ENCODE measurements at regions not wholly inside any gene's neighbourhood (a gene's known extent, or its start where the extent isn't known, plus 50 kb on each side); places are given as distances from the start of the nearest gene placed in this dataset.

DNA sequence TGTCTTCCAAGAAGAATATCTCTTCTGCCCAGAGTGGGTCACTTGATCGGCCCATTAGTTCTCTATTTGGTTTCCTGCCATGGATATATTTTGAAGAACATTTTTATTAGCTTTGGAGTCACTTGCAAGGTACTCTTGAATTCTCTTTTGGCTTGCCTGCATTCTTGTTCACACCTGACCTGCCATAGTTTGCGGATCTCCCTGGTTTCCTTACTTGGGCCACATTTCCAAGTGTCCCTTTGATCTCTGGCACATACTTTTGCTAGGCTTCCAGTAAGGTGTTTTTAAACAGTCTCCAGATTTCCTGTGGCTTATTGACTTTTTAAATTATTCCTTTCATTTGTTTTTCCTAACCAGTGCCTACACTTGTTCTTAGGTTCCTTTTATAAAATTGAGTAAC, 488.5 kb upstream of the MDFIC2 start:
- DNase-seq (ENCODE audit: low spot score), result no peak

DNA sequence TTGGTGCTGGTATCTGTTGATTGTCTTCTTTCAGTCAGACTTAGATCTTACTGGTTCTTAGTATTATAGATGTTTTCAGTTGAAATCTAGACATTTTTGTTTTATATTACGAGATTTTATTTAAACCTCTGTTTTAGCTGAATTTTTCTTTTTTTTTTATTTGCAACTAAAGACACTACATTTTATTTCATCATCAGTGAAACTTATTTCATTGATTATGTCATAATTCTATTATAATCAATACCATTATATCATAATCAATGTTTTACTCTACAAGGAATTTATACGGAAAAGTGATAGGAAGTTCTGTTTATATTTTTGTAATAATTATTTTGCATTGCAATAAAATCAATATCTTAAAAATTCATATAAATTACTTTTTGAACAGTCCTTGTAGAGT, 477.4 kb upstream of the MDFIC2 start:
- DNase-seq (ENCODE audit: low spot score), result no peak

DNA sequence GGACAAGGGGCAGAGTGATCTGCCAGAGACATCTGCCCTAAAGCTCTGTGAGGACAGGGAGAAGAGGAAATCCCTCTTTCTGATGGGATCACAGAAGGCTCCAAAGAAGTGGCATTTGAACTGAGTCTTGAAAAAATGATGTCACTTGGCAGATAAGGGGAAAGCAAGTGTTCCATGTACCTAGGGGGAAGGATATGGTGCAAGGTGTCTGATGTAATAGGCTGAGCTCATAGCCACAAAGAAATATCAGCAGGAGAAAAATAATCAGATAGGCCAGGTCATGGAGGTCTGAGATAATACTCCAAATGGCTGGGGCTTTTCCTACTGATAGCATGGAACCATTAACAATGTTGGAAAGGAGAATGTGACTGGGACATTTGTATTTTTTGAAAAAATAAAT, 468.4 kb upstream of the MDFIC2 start:
- no peak for DNase-seq (ENCODE audit: low spot score)

DNA sequence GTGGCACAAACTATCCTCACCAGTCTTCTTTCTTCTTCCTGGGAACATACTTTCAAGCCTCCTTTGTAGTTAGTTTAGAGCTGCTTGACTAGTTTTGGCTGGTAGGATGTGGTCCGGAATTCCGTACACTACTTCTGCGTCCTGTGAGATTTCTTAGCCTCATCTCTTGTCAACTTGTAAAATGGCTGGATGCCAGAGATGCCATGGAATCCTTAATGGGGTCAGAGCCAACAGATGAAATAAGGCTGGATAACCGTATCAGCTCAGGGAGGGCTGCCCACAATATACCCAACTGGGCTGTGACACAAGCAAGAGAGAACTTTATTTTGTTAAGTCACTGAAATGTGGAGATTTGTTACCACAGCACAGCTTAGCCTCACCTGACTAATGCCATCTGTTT, 466.9 kb upstream of the MDFIC2 start:
- DNase-seq (ENCODE audit: low spot score), result no peak

DNA sequence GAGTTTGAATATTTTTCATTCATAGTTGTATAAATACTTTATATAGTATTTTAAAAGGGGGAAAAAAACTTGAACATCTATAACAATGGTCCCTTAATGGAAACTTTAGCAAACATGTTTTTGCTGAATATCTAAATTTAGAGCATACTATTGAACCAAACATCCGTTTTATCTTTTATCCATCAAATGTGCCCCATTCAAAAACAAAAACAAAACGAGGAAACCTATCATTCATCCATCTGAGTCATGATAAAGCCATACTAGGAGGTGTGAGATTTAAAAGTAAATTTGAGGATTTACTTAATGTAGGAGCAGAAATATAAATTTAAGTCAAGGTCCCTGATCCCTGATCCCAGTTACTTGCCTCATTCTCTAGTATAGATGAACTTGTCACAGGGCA, 463.6 kb upstream of the MDFIC2 start:
- DNase-seq (ENCODE audit: low spot score), result no peak

DNA sequence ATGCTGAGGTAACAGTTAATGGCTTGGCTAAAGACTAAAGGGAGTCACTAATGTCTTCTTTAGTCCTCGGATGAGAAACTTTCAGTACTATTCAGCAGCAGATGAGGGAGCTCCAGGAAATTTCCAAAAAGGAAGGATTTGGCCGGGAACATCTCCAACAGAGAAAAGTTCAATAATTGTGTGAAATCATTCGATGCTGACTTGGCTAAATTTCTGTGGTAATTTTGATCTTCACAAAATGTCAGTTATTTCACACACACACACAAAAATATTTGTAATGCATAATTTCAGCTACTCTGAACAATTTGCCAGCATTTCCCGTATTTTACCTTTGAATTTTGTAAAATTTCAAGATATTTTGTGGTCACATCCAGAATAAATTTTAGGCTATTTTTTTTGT, 462.8 kb upstream of the MDFIC2 start:
- no peak for DNase-seq (ENCODE audit: low spot score)

DNA sequence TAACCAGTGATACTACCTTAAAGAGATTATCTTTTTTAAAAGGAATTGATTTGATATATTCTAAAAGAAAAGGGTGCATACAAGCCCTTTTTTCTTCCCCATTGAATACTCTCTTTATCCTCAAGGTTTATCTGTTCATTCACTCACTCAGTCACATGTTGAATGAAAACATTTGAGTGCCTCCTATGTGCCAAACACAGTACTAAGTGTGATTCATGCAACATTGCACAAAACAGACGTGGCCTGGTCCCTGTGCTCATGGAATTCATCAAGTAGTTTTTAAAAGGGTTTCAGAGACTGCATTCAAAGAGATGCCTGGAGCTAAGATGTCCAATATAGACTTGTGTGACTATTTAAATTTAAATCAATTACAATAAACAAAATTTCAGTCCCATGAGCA, 462.2 kb upstream of the MDFIC2 start:
- no peak for DNase-seq (ENCODE audit: low spot score)

DNA sequence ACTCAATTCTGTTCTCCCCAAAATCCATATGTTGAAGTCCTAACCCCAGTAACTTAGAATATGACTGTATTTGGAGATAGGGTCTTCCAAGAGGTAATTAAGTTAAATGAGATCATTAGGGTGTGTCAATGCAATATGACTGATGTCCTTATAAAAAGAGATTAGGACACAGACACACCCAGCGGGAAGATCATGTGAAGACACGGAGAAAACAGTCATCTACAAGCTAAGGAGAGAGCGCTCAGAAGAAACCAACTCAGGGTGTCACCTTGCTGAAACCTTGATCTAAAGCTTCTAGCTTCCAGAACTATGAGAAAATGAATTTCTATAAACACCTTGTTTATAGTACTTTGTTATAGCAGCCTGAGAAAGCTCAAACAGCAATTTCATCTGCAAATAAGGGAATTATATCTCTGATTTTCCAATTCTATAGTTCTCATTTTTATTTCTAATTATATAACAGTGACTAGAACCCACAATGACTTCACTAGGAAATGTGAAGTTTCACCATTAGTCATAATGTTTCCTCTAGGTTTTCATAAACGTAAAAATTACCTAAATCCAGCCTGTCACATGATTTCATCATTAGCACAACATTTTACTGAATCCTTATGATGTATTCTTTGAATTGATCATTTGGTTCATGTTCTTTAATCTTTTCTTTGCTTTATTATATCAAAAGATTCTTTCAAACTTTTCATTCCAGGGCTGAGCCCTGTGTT, 459.1 kb upstream of the MDFIC2 start:
- no peak for DNase-seq (ENCODE audit: low spot score)

DNA sequence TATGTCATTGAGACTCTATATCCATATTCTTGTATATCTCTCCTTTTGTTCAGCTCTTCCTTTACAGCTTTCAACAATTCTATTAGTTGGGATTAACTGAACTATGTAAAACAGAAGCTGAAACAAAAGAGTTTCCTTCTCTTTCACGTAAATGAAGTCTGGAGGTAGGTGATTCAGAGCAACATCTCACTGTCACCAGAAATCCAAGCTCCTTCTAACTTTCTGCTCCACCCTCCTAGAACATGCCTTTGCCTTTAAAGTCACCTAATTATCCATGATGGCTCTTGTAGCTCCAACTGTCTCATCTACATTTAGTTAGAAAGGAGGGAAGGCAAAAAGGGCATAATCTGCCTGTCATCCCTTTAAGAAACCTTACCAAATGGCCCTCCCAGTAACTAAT, 458.2 kb upstream of the MDFIC2 start:
- no peak for DNase-seq (ENCODE audit: low spot score)

DNA sequence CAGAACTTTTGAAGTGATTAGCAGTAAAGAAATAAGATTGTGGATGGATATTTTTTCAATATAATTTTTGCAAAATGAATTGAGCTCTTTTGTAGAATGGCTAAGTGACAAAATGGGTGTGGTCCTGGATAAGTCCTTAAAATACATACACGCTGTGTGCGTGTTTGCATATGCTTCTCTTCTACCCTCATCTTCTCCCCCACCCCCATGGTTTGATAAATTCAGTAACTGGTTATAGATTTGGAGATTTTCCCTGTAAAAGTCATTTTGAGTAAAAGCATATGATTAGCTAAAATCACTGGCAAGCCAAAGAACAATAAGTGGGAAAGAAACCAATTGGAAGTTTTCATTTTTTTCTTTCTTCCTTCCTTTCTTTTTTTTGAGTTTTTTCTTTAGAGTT, 453.9 kb upstream of the MDFIC2 start:
- DNase-seq (ENCODE audit: low spot score), result no peak

DNA sequence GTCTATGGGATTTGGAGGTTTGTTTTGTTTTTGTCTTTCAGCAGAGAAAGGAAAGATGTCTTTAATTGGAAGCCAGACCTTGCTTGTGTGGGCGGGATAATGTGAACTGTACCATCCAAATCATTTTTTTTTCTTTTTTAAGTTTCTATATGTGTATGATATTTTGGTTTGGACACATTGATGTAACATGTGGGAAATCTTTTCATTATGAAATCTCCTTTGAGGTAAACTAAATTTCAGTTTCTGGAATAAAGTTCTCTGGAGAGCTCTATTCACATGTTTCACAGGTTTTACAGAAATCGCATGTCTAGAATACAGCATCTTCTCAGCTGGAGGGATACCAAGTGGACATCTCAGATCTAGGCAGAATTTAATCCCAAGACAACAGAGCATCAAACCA, 451.5 kb upstream of the MDFIC2 start:
- no peak for DNase-seq (ENCODE audit: low spot score)

DNA sequence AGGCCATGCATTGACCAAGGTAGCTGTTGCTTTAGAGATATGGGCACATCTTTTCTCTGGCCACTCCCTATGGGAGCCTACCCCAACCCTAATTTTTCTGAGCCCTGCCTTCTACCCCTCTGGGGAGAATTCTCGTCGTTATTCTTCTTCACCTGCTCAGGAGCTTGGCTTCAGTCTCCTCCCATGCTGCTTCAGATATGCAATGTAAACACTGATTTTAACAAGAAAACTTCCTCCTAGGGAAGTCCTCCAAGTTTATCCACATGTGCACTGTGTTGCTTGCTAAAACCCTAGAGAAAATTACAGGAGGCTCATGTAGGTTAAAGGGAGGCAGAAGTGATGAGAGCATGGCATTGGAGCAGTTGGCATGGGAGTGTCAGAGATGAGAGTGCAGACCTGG, 445.2 kb upstream of the MDFIC2 start:
- DNase-seq (ENCODE audit: low spot score), result no peak

DNA sequence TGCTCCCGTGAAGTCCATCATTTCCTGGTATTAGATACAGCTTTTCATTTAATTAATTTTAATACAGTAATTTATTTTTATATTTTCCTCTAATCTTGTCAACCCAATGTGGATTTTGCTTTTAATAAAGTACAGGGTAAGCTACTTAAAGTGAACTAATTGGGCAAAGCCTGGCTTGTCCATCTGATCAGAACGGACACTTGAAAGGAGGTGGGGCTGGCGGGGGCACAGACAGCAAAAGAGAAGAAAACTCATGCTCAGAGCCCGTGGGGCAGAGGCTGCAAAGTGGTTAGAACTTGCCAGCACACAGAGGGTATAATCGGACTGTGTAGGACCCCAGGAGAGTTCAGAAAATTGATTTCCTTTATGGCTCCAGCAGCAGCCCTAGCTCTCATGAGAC, 443.1 kb upstream of the MDFIC2 start:
- DNase-seq (ENCODE audit: low spot score), result no peak

DNA sequence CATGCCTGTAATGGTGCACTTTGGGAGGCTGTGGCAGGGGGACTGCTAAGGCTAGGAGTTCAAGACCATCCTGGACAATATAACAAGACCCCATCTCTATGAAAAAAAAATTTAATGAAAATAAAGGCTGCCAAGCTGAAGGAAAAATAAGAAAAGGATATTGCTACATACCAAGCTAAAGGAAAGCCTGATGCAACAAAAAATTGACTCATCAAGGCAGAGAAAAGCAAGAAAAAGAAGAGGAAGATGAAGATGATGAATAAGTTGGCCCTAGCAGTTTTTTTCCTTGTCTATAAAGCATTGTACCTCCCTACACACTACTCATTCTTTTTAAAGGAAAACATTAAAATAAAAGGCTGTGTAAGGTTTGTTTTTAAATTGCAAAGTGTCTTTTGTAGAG, 441.9 kb upstream of the MDFIC2 start:
- no peak for DNase-seq (ENCODE audit: low spot score)

DNA sequence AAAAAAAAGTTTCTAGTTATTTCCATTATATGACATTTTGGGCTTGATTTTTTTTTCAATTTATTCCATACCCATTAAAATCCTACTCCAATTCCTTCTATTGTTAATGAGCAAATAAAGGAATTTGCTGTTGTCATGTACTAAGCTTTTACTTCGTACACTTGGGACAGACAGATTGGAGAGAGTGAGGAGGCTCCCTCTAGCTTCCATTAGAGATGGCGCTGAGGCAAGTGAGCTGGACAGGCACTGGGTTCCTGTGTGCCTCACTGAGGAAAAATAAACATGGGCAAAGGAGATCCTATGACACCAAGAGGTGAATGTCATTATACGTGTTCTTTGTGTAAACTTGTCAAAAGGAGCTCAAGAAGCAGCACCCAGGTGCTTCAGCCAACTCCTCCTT, 441.1 kb upstream of the MDFIC2 start:
- DNase-seq (ENCODE audit: low spot score), result no peak

DNA sequence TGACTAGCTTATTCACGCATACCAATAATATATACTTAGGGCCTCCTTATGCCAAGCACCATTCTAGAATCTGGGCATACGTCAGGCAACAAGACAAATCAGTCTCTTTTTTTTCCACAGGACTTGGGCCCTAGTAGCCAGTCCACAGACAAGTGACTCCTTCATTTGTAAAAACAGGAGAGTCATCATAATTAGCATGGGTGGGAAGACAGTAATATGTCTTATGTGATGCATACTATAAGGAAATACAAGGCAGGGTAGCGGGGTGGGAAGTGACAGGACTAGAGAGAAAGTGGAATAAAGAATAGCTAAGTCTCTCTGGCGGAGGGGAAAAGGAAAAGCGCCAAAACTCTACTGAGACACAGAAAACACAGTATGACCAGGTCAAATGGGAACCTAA, 439.6 kb upstream of the MDFIC2 start:
- DNase-seq (ENCODE audit: low spot score), result no peak

DNA sequence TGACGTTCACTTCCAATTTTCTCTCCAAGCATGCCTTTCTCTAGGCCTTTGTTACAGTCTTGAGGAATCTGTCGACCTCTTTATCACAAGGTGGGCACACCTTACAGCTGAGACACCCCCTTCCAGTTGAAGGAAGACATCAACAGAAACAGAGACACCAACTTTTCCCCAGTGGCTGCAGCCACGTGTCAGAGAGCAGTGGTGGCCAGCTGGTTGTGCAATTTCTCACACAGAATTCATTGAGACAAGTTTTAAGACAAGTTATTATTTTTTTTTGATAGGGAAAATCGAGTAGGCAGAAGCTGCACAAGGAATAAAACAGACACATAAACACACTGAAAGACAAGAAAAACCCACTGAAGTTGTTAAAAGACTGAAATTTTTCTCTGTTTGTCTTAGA, 436.7 kb upstream of the MDFIC2 start:
- no peak for DNase-seq (ENCODE audit: low spot score)

DNA sequence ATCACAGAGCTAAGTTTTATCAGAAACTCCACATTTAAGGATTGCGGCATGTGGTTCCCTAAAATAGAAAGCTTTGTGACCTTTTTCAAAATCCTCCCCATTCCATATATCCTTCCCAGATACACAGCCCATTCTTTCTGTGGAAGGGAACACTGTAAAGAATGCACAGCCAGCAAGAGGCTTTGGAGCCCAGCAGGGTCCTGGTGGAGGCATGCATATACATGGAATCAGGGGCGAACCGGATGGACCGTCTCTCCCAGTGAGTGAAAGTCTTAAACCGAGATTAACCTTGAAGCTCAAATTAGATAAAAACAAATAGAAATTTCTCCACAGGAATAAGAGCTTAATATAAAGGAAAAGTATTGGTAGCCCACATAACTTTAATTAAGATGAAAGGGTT, 436.2 kb upstream of the MDFIC2 start:
- no peak for DNase-seq (ENCODE audit: low spot score)

DNA sequence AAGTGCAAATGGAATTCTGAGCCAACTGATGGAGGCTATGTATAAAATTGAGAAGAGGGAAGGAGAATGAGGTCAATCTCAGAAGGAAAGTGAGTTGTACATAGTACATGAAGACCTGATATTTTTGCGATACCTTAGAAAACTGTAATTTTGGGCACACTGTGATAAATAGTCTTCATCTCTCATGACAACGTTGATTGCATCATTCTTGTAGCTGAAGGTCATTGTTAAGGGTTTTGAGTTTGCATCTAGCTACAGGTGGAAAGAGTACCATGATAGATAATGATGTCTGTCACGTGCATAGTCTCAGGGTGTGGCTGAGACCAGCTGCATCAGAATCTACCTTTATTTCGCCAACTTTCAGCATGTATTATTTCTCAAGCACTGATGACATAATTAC, 435.4 kb upstream of the MDFIC2 start:
- no peak for DNase-seq (ENCODE audit: low spot score)

DNA sequence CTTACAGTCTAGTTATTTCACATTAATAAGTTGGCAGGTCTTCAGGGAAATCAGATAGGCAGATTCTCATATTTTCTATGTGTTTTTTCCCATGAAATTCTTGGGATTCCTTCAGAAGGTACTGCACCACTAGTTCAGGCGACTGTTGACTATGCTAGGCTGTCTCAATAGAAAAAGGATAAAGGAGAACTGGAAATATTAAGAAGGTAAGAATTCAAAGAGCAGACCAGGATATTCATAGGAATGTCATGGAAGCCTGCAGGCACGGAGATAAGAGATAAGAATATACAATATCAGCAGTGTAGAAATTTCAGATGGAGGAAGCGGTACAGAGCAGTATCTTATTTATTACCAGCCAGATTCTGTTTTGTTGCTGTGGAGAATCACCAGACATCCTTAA, 432.1 kb upstream of the MDFIC2 start:
- DNase-seq (ENCODE audit: low spot score), result no peak

DNA sequence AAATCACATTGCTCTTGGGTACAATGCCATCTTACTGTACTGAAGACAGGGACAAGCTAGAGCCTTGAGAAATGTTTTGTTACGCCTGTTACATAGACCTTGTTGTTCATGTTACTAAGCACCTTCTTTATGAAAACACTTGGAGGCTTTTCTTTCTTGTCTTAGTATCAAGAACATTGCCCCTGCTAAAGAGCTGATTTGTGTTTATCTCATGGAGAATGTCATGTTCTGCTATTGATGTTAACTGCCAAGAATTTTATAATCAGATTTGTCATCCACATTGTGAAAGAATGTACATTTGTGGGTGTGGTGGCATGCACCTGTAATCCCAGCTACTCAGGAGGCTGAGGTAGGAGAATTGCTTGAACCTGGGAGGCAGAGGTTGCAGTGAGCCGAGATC, 431.3 kb upstream of the MDFIC2 start:
- no peak for DNase-seq (ENCODE audit: low spot score)

DNA sequence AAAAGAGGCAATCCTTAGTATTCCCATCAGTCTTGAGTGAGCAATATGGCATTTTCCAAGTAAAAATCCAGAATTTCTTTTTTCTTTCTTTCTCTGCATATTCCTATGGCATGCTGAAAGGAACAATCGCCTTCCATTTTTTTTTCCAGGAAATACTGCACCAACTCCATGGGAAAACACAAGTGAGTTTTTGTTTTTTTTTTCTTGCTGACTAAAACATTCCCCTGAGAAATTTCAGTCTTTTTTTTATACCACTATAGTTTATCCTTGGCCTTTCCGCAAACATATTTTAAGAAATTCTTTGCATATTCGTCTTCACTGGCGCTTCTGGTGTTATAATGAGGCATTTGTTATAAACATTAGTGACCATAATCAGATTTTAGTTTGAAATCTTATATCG, 429.6 kb upstream of the MDFIC2 start:
- DNase-seq (ENCODE audit: low spot score), result no peak

DNA sequence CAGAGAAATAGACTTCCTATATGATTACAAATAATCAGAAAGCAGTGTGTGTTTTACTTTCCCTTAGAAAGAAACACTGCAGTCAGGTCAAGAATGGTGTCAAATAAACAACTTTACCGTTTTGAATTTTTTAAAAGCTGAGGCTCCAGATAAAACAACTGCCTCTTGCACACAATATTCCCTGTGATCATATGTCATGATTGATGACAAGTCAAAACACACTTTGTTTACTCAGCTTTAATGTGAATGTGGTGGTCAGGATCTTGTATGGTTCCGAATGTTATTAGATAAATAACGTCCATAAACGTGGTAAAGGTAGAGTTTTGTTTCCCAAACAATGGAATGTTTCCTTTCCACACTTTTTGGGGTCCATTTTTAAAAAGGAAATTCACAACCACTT, 428.4 kb upstream of the MDFIC2 start:
- no peak for DNase-seq (ENCODE audit: low spot score)

DNA sequence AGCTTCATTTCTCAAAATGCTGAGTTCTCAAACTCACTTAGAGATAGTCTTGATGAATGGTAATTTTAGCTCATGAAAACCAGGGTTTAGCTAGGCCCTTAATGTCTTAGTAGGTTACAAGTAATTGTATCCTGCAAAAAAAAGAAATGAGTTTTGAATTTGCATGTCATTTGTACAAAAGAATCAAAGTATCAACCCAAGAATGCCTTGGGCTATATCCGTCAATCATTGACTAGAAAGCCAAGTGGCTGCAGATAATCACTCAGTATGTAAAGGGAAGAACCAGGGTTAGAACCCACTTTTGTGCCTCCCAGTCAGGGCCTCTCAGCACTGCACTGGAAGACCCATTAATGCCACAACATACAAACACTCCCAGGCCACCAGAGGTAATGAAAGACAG, 427.6 kb upstream of the MDFIC2 start:
- no peak for DNase-seq (ENCODE audit: low spot score)

DNA sequence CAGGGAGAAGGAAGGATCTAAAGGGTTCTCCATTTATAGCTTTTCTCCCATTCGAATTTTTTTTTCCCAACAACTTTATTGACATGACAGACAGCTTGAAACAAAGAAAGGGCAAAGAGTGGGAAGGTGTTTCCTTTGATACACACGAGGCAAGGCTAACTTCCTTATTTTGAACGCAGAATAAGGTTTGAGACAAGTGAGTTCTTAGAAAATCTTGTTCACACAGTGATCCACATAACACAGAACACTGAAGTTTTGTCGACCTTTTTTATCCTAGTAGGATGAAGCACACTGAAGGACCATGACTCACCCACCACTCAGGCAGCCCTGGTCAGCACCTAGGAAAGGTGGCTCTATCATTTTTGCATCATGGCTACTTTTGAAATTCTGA, 425.8 kb upstream of the MDFIC2 start:
- no peak for DNase-seq (ENCODE audit: low spot score)

Data from SW480 (cell line).